ENCODE measurements at regions not wholly inside any gene's neighbourhood (a gene's known extent, or its start where the extent isn't known, plus 50 kb on each side); places are given as distances from the start of the nearest gene placed in this dataset.
"Not testable (repeated sequence)": the region's sequence is repeated elsewhere in the genome, so short reads cannot be mapped to it uniquely, and the experiment has no call there.

DNA sequence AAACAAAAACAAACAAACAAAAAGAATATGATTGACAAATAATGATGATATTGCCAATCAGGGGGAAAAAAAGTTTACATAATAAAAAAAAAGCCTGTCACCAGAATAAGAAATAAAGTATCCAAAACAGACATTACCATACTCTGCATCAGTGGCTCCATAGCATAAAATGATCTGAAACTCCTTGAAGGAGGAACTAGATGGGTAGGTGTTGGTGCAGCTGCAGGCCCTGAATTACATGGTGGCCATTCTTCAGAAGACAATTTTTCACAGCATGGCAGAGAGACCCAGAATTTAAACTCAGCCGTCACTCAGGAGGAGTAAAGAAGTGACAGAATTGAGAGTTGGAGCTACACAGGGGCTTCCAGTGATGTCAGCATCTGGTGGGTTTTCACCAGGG, 60.2 kb downstream of the GLUL start:
- H3K27me3 ChIP-seq (replicated peaks; ENCODE audit: control insufficient read depth, insufficient read depth, low read length) = no peaks in the 10 kb centered on the region; the same call in 1 of the 2 replicates
- no peak overlapping the region for H3K4me3 ChIP-seq (replicated peaks; ENCODE audit: low read depth, low read length)
- no peaks in the 10 kb centered on the region for H3K36me3 ChIP-seq (ENCODE audit: control insufficient read depth, insufficient read depth, low read length)
- TF ChIP-seq, protein P1, sequence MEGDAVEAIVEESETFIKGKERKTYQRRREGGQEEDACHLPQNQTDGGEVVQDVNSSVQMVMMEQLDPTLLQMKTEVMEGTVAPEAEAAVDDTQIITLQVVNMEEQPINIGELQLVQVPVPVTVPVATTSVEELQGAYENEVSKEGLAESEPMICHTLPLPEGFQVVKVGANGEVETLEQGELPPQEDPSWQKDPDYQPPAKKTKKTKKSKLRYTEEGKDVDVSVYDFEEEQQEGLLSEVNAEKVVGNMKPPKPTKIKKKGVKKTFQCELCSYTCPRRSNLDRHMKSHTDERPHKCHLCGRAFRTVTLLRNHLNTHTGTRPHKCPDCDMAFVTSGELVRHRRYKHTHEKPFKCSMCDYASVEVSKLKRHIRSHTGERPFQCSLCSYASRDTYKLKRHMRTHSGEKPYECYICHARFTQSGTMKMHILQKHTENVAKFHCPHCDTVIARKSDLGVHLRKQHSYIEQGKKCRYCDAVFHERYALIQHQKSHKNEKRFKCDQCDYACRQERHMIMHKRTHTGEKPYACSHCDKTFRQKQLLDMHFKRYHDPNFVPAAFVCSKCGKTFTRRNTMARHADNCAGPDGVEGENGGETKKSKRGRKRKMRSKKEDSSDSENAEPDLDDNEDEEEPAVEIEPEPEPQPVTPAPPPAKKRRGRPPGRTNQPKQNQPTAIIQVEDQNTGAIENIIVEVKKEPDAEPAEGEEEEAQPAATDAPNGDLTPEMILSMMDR (IDR thresholded peaks at IDR 0.05; ENCODE audit: insufficient read depth, low read length, poor library complexity, severe bottlenecking) = no peak
- DNase-seq (ENCODE audit: extremely low read depth, insufficient read length) = peak; percentile 13

DNA sequence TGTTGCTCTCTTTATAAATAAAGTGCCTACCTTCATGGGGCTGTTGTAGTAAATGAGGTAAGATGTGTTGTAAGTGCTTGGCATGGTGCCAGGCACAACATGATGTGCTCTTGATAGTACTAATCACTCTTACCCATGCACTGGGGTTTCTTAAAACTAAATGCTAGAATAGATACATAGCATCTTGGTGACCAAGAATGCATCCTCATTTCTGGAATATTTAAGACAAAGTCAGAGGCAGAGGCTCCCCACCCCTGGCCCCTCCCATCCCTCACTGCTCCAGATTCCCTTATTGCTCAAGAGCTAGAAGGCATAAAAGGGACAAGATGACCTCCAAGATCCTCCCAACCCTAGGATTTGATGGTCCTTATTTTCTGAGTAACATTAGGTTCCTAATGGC, 61.3 kb downstream of the GLUL start:
- H3K27me3 ChIP-seq (replicated peaks; ENCODE audit: control insufficient read depth, insufficient read depth, low read length) = no peaks in the 10 kb centered on the region; the same call in 1 of the 2 replicates
- no peak for DNase-seq (ENCODE audit: extremely low read depth, insufficient read length)
- TF ChIP-seq, protein P1 (IDR thresholded peaks at IDR 0.05; ENCODE audit: insufficient read depth, low read length, poor library complexity, severe bottlenecking) = no peak
- H3K4me3 ChIP-seq (replicated peaks; ENCODE audit: low read depth, low read length) = no peak overlapping the region
- no peaks in the 10 kb centered on the region for H3K36me3 ChIP-seq (ENCODE audit: control insufficient read depth, insufficient read depth, low read length)

DNA sequence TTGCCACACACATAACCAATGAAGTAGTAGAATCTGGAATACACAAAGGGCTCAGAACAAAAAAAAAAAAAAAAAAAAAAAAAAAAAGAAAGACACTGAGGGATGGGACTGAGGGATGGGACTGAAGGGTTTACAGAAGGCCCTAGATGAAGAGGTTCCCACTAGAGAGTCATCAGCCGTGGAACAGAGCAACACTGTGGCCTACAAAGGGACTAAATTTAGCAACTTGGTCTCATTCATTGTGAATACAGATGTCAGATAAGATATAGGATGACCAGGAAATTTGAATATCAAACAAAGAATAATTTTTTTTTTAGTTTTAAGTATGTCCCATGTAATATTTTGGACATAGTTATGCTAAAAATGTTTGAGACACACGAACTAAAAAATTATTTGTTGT, 62.1 kb downstream of the GLUL start:
- TF ChIP-seq, protein P1 (IDR thresholded peaks at IDR 0.05; ENCODE audit: insufficient read depth, low read length, poor library complexity, severe bottlenecking) = no peak
- no peak for DNase-seq (ENCODE audit: extremely low read depth, insufficient read length)
- H3K36me3 ChIP-seq (ENCODE audit: control insufficient read depth, insufficient read depth, low read length) = no peaks in the 10 kb centered on the region
- H3K4me3 ChIP-seq (replicated peaks; ENCODE audit: low read depth, low read length) = no peak overlapping the region
- H3K27me3 ChIP-seq (replicated peaks; ENCODE audit: control insufficient read depth, insufficient read depth, low read length) = no peaks in the 10 kb centered on the region

DNA sequence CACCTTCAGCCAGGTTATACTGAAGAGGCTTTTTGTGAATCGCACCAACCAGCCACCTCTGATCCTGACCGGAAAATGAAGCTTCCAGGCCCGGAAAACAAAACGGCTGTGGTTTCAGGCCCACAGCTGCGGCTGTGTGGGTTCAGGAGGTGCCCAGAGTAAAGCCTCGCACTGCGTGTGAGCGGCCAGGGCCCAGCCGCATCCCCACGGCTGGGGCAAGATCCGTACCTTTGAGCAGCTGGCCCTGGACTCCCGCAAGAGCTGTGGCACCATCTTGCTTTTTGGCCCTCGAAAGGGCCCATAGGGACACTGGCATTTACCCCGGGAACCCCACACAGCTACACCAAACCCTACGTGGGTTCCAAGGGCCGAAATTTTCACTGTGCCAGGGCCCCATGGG, 63.0 kb downstream of the GLUL start:
- TF ChIP-seq, protein P1 (IDR thresholded peaks at IDR 0.05; ENCODE audit: insufficient read depth, low read length, poor library complexity, severe bottlenecking) = no peak
- no peak overlapping the region for H3K4me3 ChIP-seq (replicated peaks; ENCODE audit: low read depth, low read length)
- H3K36me3 ChIP-seq (ENCODE audit: control insufficient read depth, insufficient read depth, low read length) = no peaks in the 10 kb centered on the region
- no peak for DNase-seq (ENCODE audit: extremely low read depth, insufficient read length)
- H3K27me3 ChIP-seq (replicated peaks; ENCODE audit: control insufficient read depth, insufficient read depth, low read length) = no peaks in the 10 kb centered on the region

DNA sequence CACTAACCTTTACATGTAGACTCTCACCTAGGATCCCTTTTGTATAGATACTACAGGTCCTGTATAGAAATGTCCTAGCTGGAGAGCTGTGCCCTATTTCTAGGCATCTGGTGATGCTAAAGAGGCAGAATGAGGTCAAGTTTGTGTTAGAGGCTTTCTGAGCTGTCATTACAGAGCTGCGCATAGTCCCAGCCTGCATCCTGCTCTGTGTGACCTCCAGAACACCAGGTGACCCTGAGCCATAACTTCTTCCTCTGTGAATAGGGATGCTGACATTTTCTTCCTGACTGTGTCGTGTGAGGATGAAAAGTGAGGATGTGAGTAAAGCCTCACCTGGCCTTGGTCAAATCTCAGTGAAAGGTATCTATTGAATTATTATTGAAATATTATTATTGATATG, 66.3 kb downstream of the GLUL start:
- TF ChIP-seq, protein P1 (IDR thresholded peaks at IDR 0.05; ENCODE audit: insufficient read depth, low read length, poor library complexity, severe bottlenecking) = no peak
- no peaks in the 10 kb centered on the region for H3K27me3 ChIP-seq (replicated peaks; ENCODE audit: control insufficient read depth, insufficient read depth, low read length)
- no peaks in the 10 kb centered on the region for H3K36me3 ChIP-seq (ENCODE audit: control insufficient read depth, insufficient read depth, low read length)
- no peak overlapping the region for H3K4me3 ChIP-seq (replicated peaks; ENCODE audit: low read depth, low read length)
- DNase-seq (ENCODE audit: extremely low read depth, insufficient read length) = no peak

DNA sequence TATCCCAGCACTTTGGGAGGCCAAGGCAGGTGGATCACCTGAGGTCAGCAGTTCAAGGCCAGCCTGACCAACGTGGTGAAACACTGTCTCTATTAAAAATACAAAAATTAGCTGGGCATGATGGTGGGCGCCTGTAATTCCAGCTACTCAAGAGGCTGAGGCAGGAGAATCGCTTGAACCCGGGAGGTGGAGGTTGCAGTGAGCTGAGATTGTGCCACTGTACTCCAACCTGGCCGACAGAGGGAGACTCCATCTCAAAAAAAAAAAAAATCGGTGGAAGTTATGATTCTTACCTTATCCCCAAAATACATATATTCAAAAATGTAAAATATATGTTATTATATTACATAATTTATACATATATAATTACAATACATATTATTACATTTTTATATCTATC, 70.1 kb downstream of the GLUL start:
- H3K4me3 ChIP-seq (replicated peaks; ENCODE audit: low read depth, low read length); H3K27me3 ChIP-seq (replicated peaks; ENCODE audit: control insufficient read depth, insufficient read depth, low read length); H3K36me3 ChIP-seq (ENCODE audit: control insufficient read depth, insufficient read depth, low read length); DNase-seq (ENCODE audit: extremely low read depth, insufficient read length): not testable (repeated sequence)
- TF ChIP-seq, protein P1 (IDR thresholded peaks at IDR 0.05; ENCODE audit: insufficient read depth, low read length, poor library complexity, severe bottlenecking) = peak; percentile 30
